Common myeloid progenitor, CD34-positive (primary cell): ENCODE measurements at regions not wholly inside any gene's neighbourhood (a gene's known extent, or its start where the extent isn't known, plus 50 kb on each side); places are given as distances from the start of the nearest gene placed in this dataset.
"Not testable (repeated sequence)": the region's sequence is repeated elsewhere in the genome, so short reads cannot be mapped to it uniquely, and the experiment has no call there.

Experiments used
- CTCF ChIA-PET: fragments of 350-600 bp; sonication (Branson Sonifier 250); formaldehyde crosslinking; loops from one replicate; lab custom pipeline; 2021; ENCODE audit warnings: antibody characterized with exemption; lab: Charles Lee
- POLR2A ChIA-PET: fragments of 350-600 bp; sonication (Branson Sonifier 250); formaldehyde crosslinking; loops from one replicate; lab custom pipeline; 2021; ENCODE audit warnings: antibody characterized with exemption; lab: Charles Lee
- DNase-seq, 3 donors: peaks; one replicate each; pipeline versions ENCODE4 v3.0.0 to v3.0.0-alpha.2; 2013
- H3K27ac ChIP-seq, 2 experiments: 1 replicate in 1 of 2; 2 replicates in 1 of 2; pipeline ENCODE4 v1.7.0; 2013; ENCODE audit warnings: inconsistent platforms in 2 of 2, low read length in 2 of 2, mild to moderate bottlenecking in 2 of 2, low read depth in 1 of 2, moderate library complexity in 1 of 2; ENCODE audit not compliant: severe bottlenecking in 2 of 2, insufficient read depth in 1 of 2, poor library complexity in 1 of 2
- H3K27me3 ChIP-seq, 5 experiments: replicated peaks in 2 of 5; 1 replicate in 3 of 5; 2 replicates in 2 of 5; pipeline versions ENCODE4 v1.6.1 to v1.7.0; 2013; ENCODE audit warnings: low read length in 4 of 5, mild to moderate bottlenecking in 2 of 5, moderate library complexity in 2 of 5, inconsistent platforms in 1 of 5; ENCODE audit not compliant: insufficient read depth in 5 of 5, control insufficient read depth in 4 of 5
- H3K36me3 ChIP-seq, 4 experiments: 1 replicate in 2 of 4; 2 replicates in 2 of 4; pipeline versions ENCODE4 v1.6.1 to v1.7.0; 2013; ENCODE audit warnings: low read length in 3 of 4, control low read depth in 1 of 4, mild to moderate bottlenecking in 1 of 4; ENCODE audit not compliant: control insufficient read depth in 4 of 4, insufficient read depth in 4 of 4
- H3K4me1 ChIP-seq, 4 experiments: 1 replicate in 3 of 4; 2 replicates in 1 of 4; pipeline versions ENCODE4 v1.6.1 to v1.7.1; 2013; ENCODE audit warnings: low read length in 3 of 4, mild to moderate bottlenecking in 3 of 4, control low read depth in 1 of 4, inconsistent platforms in 1 of 4, moderate library complexity in 1 of 4; ENCODE audit not compliant: control insufficient read depth in 4 of 4, insufficient read depth in 4 of 4; ENCODE audit errors: control extremely low read depth in 1 of 4
- H3K4me3 ChIP-seq, 7 experiments: 1 replicate in 4 of 7; 2 replicates in 3 of 7; pipeline versions ENCODE4 v1.5.1 to v1.7.0; 2013; ENCODE audit warnings: mild to moderate bottlenecking in 7 of 7, low read length in 6 of 7, moderate library complexity in 6 of 7, inconsistent platforms in 2 of 7, low read depth in 2 of 7, control low read depth in 1 of 7; ENCODE audit not compliant: insufficient read depth in 4 of 7, control insufficient read depth in 1 of 7; ENCODE audit errors: extremely low read depth in 1 of 7
- H3K9me3 ChIP-seq, 5 experiments: 1 replicate in 4 of 5; 2 replicates in 1 of 5; pipeline versions ENCODE4 v1.6.1 to v1.7.1; 2013; ENCODE audit warnings: low read length in 4 of 5, mild to moderate bottlenecking in 2 of 5, inconsistent platforms in 1 of 5, low read depth in 1 of 5, moderate library complexity in 1 of 5; ENCODE audit not compliant: control insufficient read depth in 4 of 5, insufficient read depth in 2 of 5; ENCODE audit errors: control extremely low read depth in 1 of 5
- WGBS: methylation state at CpG from one replicate; pipeline ENCODE4 v1.1.5; 2013; ENCODE audit not compliant: insufficient coverage; 5-methylcytosine and 5-hydroxymethylcytosine counted together

DNA sequence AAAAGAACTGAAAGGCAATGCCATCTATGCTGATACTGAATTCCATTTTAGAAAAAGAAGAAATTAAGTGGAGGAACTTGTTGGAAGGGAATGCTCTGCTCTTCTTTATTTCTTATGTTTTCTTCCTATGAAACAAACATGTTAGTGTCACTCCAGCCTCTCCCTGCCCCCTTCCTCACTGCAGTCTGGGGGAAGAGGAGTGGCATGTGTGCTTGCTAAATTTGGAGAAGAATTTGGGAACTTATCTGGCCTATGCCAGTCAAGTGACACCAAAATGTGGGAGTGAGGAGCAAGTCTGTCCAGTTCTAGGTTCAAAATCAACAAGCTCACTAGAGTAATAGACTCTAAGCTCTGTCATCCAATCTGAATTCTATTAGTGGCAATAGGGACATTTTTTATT, 214.6 kb downstream of the RBM26 start:
- Histone ChIP-seq H3K4me3 (no peak overlapping the region), H3K9me3 (peaks cover 0 to 2% (median 0%) of the 10 kb centered on the region in 5 experiments), H3K4me1 (no peaks in the 10 kb centered on the region), H3K36me3 (no peaks in the 10 kb centered on the region), H3K27ac (no peak overlapping the region), H3K27me3 (peaks cover 0 to 2% (median 0%) of the 10 kb centered on the region in 5 experiments)
- CTCF ChIA-PET, result no interaction called here
- DNase-seq, result no peak
- POLR2A ChIA-PET, result no interaction called here

DNA sequence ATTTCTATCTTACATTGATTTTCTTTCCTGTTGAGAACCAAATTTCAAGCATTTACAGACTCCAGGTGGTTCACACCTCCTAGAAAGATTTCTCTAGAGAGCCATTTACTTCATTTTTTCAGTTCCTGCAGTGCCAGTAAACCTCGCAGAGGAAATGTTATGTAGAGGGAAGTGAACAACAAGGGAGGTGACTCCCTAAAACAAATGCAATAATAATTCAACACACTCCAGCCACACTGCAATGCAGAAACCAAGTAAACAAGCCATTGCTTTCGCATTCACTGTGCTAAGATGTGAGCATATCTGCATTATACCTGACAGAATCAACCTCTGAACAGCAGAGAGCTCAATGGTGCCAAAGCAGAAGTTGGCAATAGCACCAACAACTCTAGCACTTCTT, 215.1 kb downstream of the RBM26 start:
- CTCF ChIA-PET, result no interaction called here
- Histone ChIP-seq H3K27me3 (peaks cover 0 to 2% (median 0%) of the 10 kb centered on the region in 5 experiments), H3K4me3 (no peak overlapping the region), H3K9me3 (peaks cover 0 to 2% (median 0%) of the 10 kb centered on the region in 5 experiments), H3K27ac (no peak overlapping the region), H3K4me1 (no peaks in the 10 kb centered on the region), H3K36me3 (no peaks in the 10 kb centered on the region)
- 100% methylated on average over 1 of the region's 2 CpGs for WGBS
- POLR2A ChIA-PET, result no interaction called here
- DNase-seq, result no peak

DNA sequence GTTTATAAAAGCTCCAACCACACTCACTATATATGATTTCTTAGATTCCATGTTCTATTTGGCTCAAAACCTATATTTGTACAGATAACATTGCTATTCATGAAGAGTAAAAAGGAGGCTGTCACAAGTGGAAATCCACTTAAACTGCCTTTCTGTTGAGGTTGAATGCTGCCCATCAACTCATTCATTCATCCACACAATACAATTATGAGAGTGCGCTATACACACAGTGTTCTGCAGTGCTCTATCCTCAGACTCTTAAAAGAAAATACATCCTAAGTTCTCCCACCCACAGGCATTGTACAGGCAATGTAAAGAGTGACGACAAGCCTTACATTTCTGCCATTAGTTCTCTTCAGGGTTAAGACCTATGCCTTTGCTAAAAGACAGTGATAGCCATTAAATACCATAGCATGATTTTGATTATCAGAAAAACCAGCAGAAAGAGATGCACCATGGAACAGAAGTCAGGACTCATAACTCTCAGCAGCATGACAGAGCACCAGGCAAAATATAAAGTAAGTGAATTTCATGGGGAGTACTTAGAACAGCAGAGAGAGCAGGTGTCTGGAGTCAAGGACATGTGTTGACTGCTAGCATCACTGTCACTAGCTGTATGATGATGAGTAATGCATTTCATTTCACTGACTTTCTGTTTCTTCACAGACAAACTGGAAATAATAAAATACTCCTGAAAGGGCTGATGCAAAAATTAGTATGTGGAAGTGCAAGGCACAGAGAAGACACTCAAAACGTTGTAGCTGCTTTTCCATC, 218.0 kb downstream of the RBM26 start:
- no peaks in the 10 kb centered on the region for H3K36me3 ChIP-seq
- no peak overlapping the region for H3K27ac ChIP-seq
- DNase-seq, result no peak
- no peak overlapping the region for H3K4me3 ChIP-seq
- POLR2A ChIA-PET, result no interaction called here
- WGBS, result 100% methylated on average over 3 of the region's 3 CpGs
- H3K9me3 ChIP-seq, result no peaks in the 10 kb centered on the region
- H3K4me1 ChIP-seq, result no peaks in the 10 kb centered on the region
- CTCF ChIA-PET, result no interaction called here
- H3K27me3 ChIP-seq, result peaks cover 0 to 2% (median 0%) of the 10 kb centered on the region in 5 experiments

DNA sequence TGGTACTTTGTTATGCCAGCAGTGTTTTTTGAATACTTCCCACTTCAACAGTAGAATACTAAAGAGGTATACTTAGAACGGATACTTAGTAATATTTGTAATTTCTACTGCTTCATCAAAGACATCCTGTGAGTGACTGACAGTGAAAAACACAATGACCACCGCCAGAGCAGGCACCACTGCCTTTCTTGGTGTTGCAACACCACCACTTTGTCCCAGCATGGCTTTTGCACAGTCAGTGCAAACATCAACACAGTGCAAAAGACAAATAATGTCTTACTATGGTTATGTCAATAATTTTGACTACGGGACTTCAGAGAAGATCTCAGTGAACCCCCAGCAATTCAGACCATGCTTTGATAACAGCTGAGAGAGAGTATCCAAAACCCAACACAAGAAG, 220.5 kb downstream of the RBM26 start:
- ChIA-PET CTCF (no interaction called here), POLR2A (no interaction called here)
- Histone ChIP-seq H3K9me3 (peaks cover 0 to 1% (median 0%) of the 10 kb centered on the region in 5 experiments), H3K4me1 (no peaks in the 10 kb centered on the region), H3K4me3 (no peak overlapping the region), H3K36me3 (no peaks in the 10 kb centered on the region), H3K27ac (no peak overlapping the region), H3K27me3 (no peaks in the 10 kb centered on the region)
- no peak for DNase-seq
- no CpG with 5 or more reads among the region's 3 CpGs for WGBS

DNA sequence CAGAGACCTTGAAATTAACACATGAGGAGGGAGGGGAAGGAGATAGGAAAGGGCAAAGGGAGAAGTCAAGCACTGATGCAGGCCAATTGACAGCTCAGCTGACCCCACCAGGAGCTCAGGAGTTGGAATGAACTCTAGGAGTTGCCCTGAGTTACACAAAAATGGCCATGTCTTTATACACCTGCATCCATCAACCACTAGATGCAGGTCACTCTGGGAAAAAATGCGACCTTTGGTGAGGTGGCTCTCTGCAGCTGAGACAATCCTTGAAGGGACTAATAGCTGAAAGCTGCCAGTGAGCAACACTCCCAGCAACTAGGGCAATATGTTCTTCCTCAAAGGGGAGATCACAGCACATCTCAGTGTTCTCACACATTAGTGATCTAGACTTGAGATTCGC, 222.8 kb downstream of the RBM26 start:
- 78% methylated on average over 1 of the region's 2 CpGs for WGBS
- no peaks in the 10 kb centered on the region for H3K27me3 ChIP-seq
- H3K4me3 ChIP-seq, result no peak overlapping the region
- ChIA-PET CTCF (no interaction called here), POLR2A (no interaction called here)
- DNase-seq, result no peak
- H3K36me3 ChIP-seq, result no peaks in the 10 kb centered on the region
- H3K27ac ChIP-seq, result no peak overlapping the region
- peaks cover 0 to 1% (median 0%) of the 10 kb centered on the region in 5 experiments for H3K9me3 ChIP-seq
- no peaks in the 10 kb centered on the region for H3K4me1 ChIP-seq

GRCh38 chr13:79173691-79174090, 232.4 kb downstream of the RBM26 start:
- DNase-seq, CTCF ChIA-PET: not testable (repeated sequence)

DNA sequence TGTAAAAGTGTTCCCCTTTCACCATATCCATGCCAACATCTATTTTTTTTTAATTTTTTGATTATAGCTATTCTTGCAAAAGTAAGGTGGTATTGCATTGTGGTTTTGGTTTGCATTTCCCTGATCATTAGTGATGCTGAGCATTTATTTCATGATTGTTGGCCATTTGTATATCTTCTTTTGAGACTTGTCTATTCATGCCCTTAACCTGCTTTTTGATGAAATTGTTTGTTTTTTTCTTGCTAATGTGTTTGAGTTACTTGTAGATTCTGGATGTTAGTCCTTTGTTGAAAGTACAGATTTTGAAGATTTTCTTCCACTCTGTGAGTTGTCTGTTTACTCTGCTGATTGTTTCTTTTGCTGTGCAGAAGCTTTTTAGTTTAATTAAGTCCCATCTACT, 233.1 kb downstream of the RBM26 start:
- H3K27ac ChIP-seq, H3K27me3 ChIP-seq, H3K9me3 ChIP-seq, H3K36me3 ChIP-seq, DNase-seq, H3K4me3 ChIP-seq, CTCF ChIA-PET, POLR2A ChIA-PET, H3K4me1 ChIP-seq: not testable (repeated sequence)

More at GRCh38 chr13:79173691-79174090, 232.4 kb downstream of the RBM26 start:
- H3K9me3 ChIP-seq, H3K4me3 ChIP-seq, H3K27ac ChIP-seq, POLR2A ChIA-PET, H3K4me1 ChIP-seq, H3K36me3 ChIP-seq, H3K27me3 ChIP-seq: not testable (repeated sequence)
